H7 (cell line): ENCODE measurements at regions not wholly inside any gene's neighbourhood (a gene's known extent, or its start where the extent isn't known, plus 50 kb on each side); places are given as distances from the start of the nearest gene placed in this dataset.

ENCODE experiments used
- DNase-seq: peaks from one replicate; pipeline ENCODE4 v3.0.0; 2012
- H3K27me3 ChIP-seq: 2 replicates; pipeline ENCODE4 v1.6.0; 2011; ENCODE audit warnings: mild to moderate bottlenecking, low read length; ENCODE audit not compliant: control insufficient read depth, insufficient read depth
- H3K36me3 ChIP-seq: replicated peaks from 2 replicates; pipeline ENCODE4 v1.5.1; 2011; ENCODE audit warnings: low read length; ENCODE audit not compliant: control insufficient read depth, insufficient read depth
- H3K4me3 ChIP-seq: 2 replicates; pipeline ENCODE4 v1.5.1; 2011; ENCODE audit warnings: low read depth, mild to moderate bottlenecking, control low read depth, low read length, moderate library complexity; ENCODE audit not compliant: insufficient read depth

GRCh38 chr4:160251522-160252170, 1148.8 kb downstream of the RAPGEF2 start:
- Histone ChIP-seq H3K36me3 (no peaks in the 10 kb centered on the region), H3K27me3 (no peaks in the 10 kb centered on the region), H3K4me3 (no peak overlapping the region)
- DNase-seq = no peak

- Histone ChIP-seq H3K36me3 (no peaks in the 10 kb centered on the region), H3K4me3 (no peak overlapping the region), H3K27me3 (no peaks in the 10 kb centered on the region)
- DNase-seq = no peak
Measured at GRCh38 chr4:160257318-160257717, 1154.4 kb downstream of the RAPGEF2 start.

- DNase-seq = no peak
- Histone ChIP-seq H3K4me3 (no peak overlapping the region), H3K36me3 (no peaks in the 10 kb centered on the region), H3K27me3 (no peaks in the 10 kb centered on the region)
Measured at GRCh38 chr4:160265014-160265413, 1162.1 kb downstream of the RAPGEF2 start.

GRCh38 chr4:160265836-160266235, 1163.0 kb downstream of the RAPGEF2 start:
- no peak for DNase-seq
- H3K4me3 ChIP-seq = no peak overlapping the region
- H3K27me3 ChIP-seq = no peaks in the 10 kb centered on the region
- H3K36me3 ChIP-seq = no peaks in the 10 kb centered on the region

GRCh38 chr4:160276785-160277325, 1174.0 kb downstream of the RAPGEF2 start:
- Histone ChIP-seq H3K36me3 (no peaks in the 10 kb centered on the region), H3K4me3 (no peak overlapping the region), H3K27me3 (no peaks in the 10 kb centered on the region)
- DNase-seq = no peak

- Histone ChIP-seq H3K4me3 (no peak overlapping the region), H3K36me3 (no peaks in the 10 kb centered on the region), H3K27me3 (no peaks in the 10 kb centered on the region)
- no peak for DNase-seq
Measured at GRCh38 chr4:160283081-160283480, 1180.2 kb downstream of the RAPGEF2 start.

- Histone ChIP-seq H3K27me3 (no peaks in the 10 kb centered on the region), H3K4me3 (no peak overlapping the region), H3K36me3 (no peaks in the 10 kb centered on the region)
- DNase-seq = no peak
Measured at GRCh38 chr4:160284516-160284915, 1181.6 kb downstream of the RAPGEF2 start.

GRCh38 chr4:160286051-160286450, 1183.2 kb downstream of the RAPGEF2 start:
- no peak for DNase-seq
- Histone ChIP-seq H3K4me3 (no peak overlapping the region), H3K27me3 (no peaks in the 10 kb centered on the region), H3K36me3 (no peaks in the 10 kb centered on the region)

GRCh38 chr4:160296476-160296875, 1193.6 kb downstream of the RAPGEF2 start:
- H3K4me3 ChIP-seq = no peak overlapping the region
- H3K36me3 ChIP-seq = no peaks in the 10 kb centered on the region
- no peaks in the 10 kb centered on the region for H3K27me3 ChIP-seq
- no peak for DNase-seq

- Histone ChIP-seq H3K27me3 (no peaks in the 10 kb centered on the region), H3K4me3 (no peak overlapping the region), H3K36me3 (no peaks in the 10 kb centered on the region)
- no peak for DNase-seq
Measured at GRCh38 chr4:160299177-160299576, 1196.3 kb downstream of the RAPGEF2 start.

GRCh38 chr4:160299608-160300007, 1196.7 kb downstream of the RAPGEF2 start:
- no peak overlapping the region for H3K4me3 ChIP-seq
- H3K27me3 ChIP-seq = no peaks in the 10 kb centered on the region
- no peaks in the 10 kb centered on the region for H3K36me3 ChIP-seq
- DNase-seq = no peak

GRCh38 chr4:160316036-160316435, 1213.2 kb downstream of the RAPGEF2 start:
- no peak for DNase-seq
- no peaks in the 10 kb centered on the region for H3K27me3 ChIP-seq
- no peak overlapping the region for H3K4me3 ChIP-seq
- H3K36me3 ChIP-seq = no peaks in the 10 kb centered on the region

- no peaks in the 10 kb centered on the region for H3K36me3 ChIP-seq
- no peak for DNase-seq
- no peak overlapping the region for H3K4me3 ChIP-seq
- H3K27me3 ChIP-seq = no peaks in the 10 kb centered on the region
Measured at GRCh38 chr4:160318567-160319220, 1215.8 kb downstream of the RAPGEF2 start.

GRCh38 chr4:160319221-160319867, 1216.5 kb downstream of the RAPGEF2 start:
- Histone ChIP-seq H3K36me3 (no peaks in the 10 kb centered on the region), H3K27me3 (no peaks in the 10 kb centered on the region), H3K4me3 (no peak overlapping the region)
- no peak for DNase-seq

- Histone ChIP-seq H3K4me3 (no peak overlapping the region), H3K36me3 (no peaks in the 10 kb centered on the region), H3K27me3 (no peaks in the 10 kb centered on the region)
- DNase-seq = no peak
Measured at GRCh38 chr4:160319868-160320260, 1217.0 kb downstream of the RAPGEF2 start.
